GM12878 (cell line): ENCODE measurements at regions not wholly inside any gene's neighbourhood (a gene's known extent, or its start where the extent isn't known, plus 50 kb on each side); places are given as distances from the start of the nearest gene placed in this dataset.
"Not testable (repeated sequence)": the region's sequence is repeated elsewhere in the genome, so short reads cannot be mapped to it uniquely, and the experiment has no call there.

Experiments
- EP300 ChIP-seq, 2 experiments: fragments of 150-350 bp in 1 of 2; IDR thresholded peaks; 2 replicates each; pipeline ENCODE4 v1.6.1; 2011 to 2012; ENCODE audit warnings: low read depth in 2 of 2, low read length in 2 of 2, borderline replicate concordance in 1 of 2, improper control_type of control experiment in 1 of 2, inconsistent platforms in 1 of 2; ENCODE audit not compliant: control insufficient read depth in 1 of 2
- POLR2A ChIP-seq: IDR thresholded peaks from 2 replicates; pipeline ENCODE4 v1.6.1; 2011; ENCODE audit warnings: low read depth, mild to moderate bottlenecking, low read length
- SIX5 ChIP-seq: IDR thresholded peaks from 2 replicates; pipeline ENCODE4 v1.6.1; 2011; ENCODE audit warnings: mild to moderate bottlenecking, low read depth, low read length, moderate library complexity; ENCODE audit not compliant: severe bottlenecking
- TF ChIP-seq, protein P1 (sequence below): IDR thresholded peaks from 2 replicates; pipeline ENCODE4 v1.6.1; 2012; ENCODE audit warnings: low read depth, low read length, improper control_type of control experiment
- TF ChIP-seq, protein P2 (sequence below): fragments of 450-650 bp; IDR thresholded peaks from 2 replicates; pipeline ENCODE4 v1.6.1; 2018; ENCODE audit warnings: borderline replicate concordance, mild to moderate bottlenecking; ENCODE audit not compliant: partially characterized antibody
- TF ChIP-seq, protein P3 (sequence below): fragments of 450-650 bp; IDR thresholded peaks from 2 replicates; pipeline ENCODE4 v1.6.1; 2014; ENCODE audit warnings: mild to moderate bottlenecking
- TF ChIP-seq, protein P4 (sequence below), 3 experiments: IDR thresholded peaks in 2 of 3; conservative IDR thresholded peaks in 1 of 3; 2 replicates each; pipeline ENCODE4 v1.5.1; 2011; ENCODE audit warnings: low read depth in 3 of 3, low read length in 3 of 3, mild to moderate bottlenecking in 3 of 3, control low read depth in 2 of 3, moderate library complexity in 2 of 3, inconsistent platforms in 1 of 3, mixed read lengths in 1 of 3; ENCODE audit not compliant: control insufficient read depth in 2 of 3, insufficient read depth in 1 of 3; ENCODE audit errors: extremely low read depth in 1 of 3

DNA sequence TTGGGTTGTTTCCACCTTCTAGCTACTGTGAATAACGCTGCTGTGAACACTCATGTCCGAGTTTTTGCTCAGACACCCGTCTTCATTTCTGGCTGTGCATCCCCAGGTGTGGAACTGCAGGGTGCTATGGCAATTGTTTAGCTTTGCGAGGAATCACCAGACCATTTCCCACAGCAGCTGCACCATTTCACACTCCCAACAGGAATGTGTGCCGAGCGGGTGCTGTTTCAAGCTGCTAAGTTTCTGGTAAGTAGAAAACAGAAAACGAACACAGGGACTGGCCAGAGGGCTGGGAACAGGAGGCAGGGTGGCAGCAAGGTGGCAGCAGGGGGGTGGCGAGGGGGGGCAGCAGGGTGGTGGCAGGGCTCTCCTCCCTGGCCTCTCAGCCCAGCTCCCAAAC lies 5437.1 kb upstream of the TPTE start:
- TF ChIP-seq POLR2A; EP300 (IDR thresholded peaks at IDR 0.05; ENCODE audit: borderline replicate concordance in 1 of 2, control insufficient read depth in 1 of 2, low read depth in 2 of 2, low read length in 2 of 2); SIX5: not testable (repeated sequence)
- TF ChIP-seq, protein P1, sequence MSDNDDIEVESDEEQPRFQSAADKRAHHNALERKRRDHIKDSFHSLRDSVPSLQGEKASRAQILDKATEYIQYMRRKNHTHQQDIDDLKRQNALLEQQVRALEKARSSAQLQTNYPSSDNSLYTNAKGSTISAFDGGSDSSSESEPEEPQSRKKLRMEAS, result not testable (repeated sequence)
- TF ChIP-seq, protein P2, sequence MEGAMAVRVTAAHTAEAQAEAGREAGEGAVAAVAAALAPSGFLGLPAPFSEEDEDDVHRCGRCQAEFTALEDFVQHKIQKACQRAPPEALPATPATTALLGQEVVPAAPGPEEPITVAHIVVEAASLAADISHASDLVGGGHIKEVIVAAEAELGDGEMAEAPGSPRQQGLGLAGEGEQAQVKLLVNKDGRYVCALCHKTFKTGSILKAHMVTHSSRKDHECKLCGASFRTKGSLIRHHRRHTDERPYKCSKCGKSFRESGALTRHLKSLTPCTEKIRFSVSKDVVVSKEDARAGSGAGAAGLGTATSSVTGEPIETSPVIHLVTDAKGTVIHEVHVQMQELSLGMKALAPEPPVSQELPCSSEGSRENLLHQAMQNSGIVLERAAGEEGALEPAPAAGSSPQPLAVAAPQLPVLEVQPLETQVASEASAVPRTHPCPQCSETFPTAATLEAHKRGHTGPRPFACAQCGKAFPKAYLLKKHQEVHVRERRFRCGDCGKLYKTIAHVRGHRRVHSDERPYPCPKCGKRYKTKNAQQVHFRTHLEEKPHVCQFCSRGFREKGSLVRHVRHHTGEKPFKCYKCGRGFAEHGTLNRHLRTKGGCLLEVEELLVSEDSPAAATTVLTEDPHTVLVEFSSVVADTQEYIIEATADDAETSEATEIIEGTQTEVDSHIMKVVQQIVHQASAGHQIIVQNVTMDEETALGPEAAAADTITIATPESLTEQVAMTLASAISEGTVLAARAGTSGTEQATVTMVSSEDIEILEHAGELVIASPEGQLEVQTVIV, result not testable (repeated sequence)
- TF ChIP-seq, protein P3, sequence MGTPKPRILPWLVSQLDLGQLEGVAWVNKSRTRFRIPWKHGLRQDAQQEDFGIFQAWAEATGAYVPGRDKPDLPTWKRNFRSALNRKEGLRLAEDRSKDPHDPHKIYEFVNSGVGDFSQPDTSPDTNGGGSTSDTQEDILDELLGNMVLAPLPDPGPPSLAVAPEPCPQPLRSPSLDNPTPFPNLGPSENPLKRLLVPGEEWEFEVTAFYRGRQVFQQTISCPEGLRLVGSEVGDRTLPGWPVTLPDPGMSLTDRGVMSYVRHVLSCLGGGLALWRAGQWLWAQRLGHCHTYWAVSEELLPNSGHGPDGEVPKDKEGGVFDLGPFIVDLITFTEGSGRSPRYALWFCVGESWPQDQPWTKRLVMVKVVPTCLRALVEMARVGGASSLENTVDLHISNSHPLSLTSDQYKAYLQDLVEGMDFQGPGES, result not testable (repeated sequence)
- TF ChIP-seq, protein P4, sequence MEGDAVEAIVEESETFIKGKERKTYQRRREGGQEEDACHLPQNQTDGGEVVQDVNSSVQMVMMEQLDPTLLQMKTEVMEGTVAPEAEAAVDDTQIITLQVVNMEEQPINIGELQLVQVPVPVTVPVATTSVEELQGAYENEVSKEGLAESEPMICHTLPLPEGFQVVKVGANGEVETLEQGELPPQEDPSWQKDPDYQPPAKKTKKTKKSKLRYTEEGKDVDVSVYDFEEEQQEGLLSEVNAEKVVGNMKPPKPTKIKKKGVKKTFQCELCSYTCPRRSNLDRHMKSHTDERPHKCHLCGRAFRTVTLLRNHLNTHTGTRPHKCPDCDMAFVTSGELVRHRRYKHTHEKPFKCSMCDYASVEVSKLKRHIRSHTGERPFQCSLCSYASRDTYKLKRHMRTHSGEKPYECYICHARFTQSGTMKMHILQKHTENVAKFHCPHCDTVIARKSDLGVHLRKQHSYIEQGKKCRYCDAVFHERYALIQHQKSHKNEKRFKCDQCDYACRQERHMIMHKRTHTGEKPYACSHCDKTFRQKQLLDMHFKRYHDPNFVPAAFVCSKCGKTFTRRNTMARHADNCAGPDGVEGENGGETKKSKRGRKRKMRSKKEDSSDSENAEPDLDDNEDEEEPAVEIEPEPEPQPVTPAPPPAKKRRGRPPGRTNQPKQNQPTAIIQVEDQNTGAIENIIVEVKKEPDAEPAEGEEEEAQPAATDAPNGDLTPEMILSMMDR (IDR thresholded peaks at IDR 0.05 in 2 of 3, conservative IDR thresholded peaks at IDR 0.05 in 1 of 3; ENCODE audit: control insufficient read depth in 2 of 3, extremely low read depth in 1 of 3, insufficient read depth in 1 of 3, low read depth in 3 of 3, low read length in 3 of 3), result not testable (repeated sequence)
